ENCODE measurements at regions not wholly inside any gene's neighbourhood (a gene's known extent, or its start where the extent isn't known, plus 50 kb on each side); places are given as distances from the start of the nearest gene placed in this dataset.

DNA sequence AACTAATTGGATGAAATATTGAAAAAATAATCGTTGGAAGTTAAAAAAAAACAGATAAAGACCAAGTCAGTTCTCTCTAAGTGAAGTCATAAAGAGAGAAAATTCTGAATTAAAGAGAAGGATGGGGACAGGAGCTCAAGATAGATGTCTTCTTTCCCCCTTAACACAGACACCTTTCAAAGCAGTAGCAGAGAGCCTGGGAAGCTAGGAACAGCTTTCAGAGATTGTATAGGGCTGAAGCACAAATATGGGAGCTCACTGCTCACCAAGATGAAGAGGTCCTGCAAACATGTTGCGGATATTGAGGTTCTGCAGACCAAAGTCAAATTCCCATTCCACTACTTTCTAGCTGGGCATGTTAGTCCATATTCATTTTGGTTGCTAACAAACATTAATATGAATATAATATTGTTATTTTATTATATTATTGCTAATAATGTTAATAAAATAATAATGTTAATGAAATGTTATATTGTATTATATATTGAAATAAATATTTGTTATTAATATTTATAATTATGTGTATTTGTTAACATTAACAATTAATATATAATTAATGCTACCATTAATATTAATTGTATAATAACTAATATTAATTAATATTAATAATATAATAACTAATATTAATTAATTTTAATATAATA is 319.1 kb downstream of the OXSM start:
- Histone ChIP-seq H3K4me2 (ENCODE audit: low read length) (no peak overlapping the region), H3K9me2 (replicated peaks; ENCODE audit: low read length) (no peaks in the 10 kb centered on the region), H3K27ac (ENCODE audit: low read length) (no peak overlapping the region), H3K36me3 (ENCODE audit: low read depth, low read length) (no peaks in the 10 kb centered on the region), H2AFZ (ENCODE audit: low read length) (no peak overlapping the region), H3K9ac (ENCODE audit: low read length) (no peak overlapping the region), H3K9me3 (ENCODE audit: low read length) (peaks cover 38% of the 10 kb centered on the region), H3F3A (ENCODE audit: low read length, unreplicated experiment) (no peaks in the 10 kb centered on the region), H3K27me3 (ENCODE audit: low read length) (no peaks in the 10 kb centered on the region), H3K4me1 (ENCODE audit: insufficient read depth, low read length) (no peaks in the 10 kb centered on the region), H4K20me1 (ENCODE audit: low read length) (no peaks in the 10 kb centered on the region), H3K79me2 (ENCODE audit: low read length) (no peaks in the 10 kb centered on the region), H3K4me3 (ENCODE audit: low read length) (no peak overlapping the region)
- intact Hi-C loops (cut with micrococcal nuclease) = no loop called here
- no peak for DNase-seq
- ChIA-PET CTCF (no interaction called here), POLR2A (ENCODE audit: unreplicated experiment) (no interaction called here)
- no peak for TF ChIP-seq EZH2 (IDR thresholded peaks at IDR 0.05; ENCODE audit: low read length, unreplicated experiment)
- no peak for TF ChIP-seq EZH2phosphoT487 (IDR thresholded peaks at IDR 0.05; ENCODE audit: borderline replicate concordance, low read length)
- TF ChIP-seq, protein P1, sequence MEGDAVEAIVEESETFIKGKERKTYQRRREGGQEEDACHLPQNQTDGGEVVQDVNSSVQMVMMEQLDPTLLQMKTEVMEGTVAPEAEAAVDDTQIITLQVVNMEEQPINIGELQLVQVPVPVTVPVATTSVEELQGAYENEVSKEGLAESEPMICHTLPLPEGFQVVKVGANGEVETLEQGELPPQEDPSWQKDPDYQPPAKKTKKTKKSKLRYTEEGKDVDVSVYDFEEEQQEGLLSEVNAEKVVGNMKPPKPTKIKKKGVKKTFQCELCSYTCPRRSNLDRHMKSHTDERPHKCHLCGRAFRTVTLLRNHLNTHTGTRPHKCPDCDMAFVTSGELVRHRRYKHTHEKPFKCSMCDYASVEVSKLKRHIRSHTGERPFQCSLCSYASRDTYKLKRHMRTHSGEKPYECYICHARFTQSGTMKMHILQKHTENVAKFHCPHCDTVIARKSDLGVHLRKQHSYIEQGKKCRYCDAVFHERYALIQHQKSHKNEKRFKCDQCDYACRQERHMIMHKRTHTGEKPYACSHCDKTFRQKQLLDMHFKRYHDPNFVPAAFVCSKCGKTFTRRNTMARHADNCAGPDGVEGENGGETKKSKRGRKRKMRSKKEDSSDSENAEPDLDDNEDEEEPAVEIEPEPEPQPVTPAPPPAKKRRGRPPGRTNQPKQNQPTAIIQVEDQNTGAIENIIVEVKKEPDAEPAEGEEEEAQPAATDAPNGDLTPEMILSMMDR (conservative IDR thresholded peaks at IDR 0.05; ENCODE audit: low read depth, low read length) = no peak
- ATAC-seq = no peak
- no TSS peak for BruUV-seq (replicated peaks)

GRCh38 chr3:26114851-26115250 is 325.0 kb downstream of the OXSM start:
- POLR2A ChIA-PET (ENCODE audit: unreplicated experiment) = no interaction called here
- ATAC-seq = no peak

GRCh38 chr3:26118165-26118564 is 328.3 kb downstream of the OXSM start:
- no peaks in the 10 kb centered on the region for H3K27me3 ChIP-seq (ENCODE audit: low read length)
- H3K36me3 ChIP-seq (ENCODE audit: low read depth, low read length) = no peaks in the 10 kb centered on the region
- H3K79me2 ChIP-seq (ENCODE audit: low read length) = no peaks in the 10 kb centered on the region
- H3K4me2 ChIP-seq (ENCODE audit: low read length) = no peak overlapping the region
- H3K4me3 ChIP-seq (ENCODE audit: low read length) = no peak overlapping the region
- intact Hi-C loops (cut with micrococcal nuclease) = loop anchor here (5.0 kb wide), 1 partner anchor 276 kb away; no protein-coding TSS in a partner anchor
- CTCF ChIA-PET = no interaction called here
- no peaks in the 10 kb centered on the region for H3K4me1 ChIP-seq (ENCODE audit: insufficient read depth, low read length)
- H4K20me1 ChIP-seq (ENCODE audit: low read length) = no peaks in the 10 kb centered on the region
- H3K9me2 ChIP-seq (replicated peaks; ENCODE audit: low read length) = no peaks in the 10 kb centered on the region
- POLR2A ChIA-PET (ENCODE audit: unreplicated experiment) = no interaction called here
- ATAC-seq = no peak
- no peaks in the 10 kb centered on the region for H3F3A ChIP-seq (ENCODE audit: low read length, unreplicated experiment)
- no peak overlapping the region for H3K27ac ChIP-seq (ENCODE audit: low read length)
- no peak overlapping the region for H3K9ac ChIP-seq (ENCODE audit: low read length)
- peaks cover 33% of the 10 kb centered on the region for H3K9me3 ChIP-seq (ENCODE audit: low read length)
- TF ChIP-seq, protein P1 (conservative IDR thresholded peaks at IDR 0.05; ENCODE audit: low read depth, low read length) = peak; percentile 18; the same call in 1 of the 2 replicates
- no peak for TF ChIP-seq EZH2 (IDR thresholded peaks at IDR 0.05; ENCODE audit: low read length, unreplicated experiment)
- no TSS peak for BruUV-seq (replicated peaks)
- DNase-seq = no peak
- no peak overlapping the region for H2AFZ ChIP-seq (ENCODE audit: low read length)

More at GRCh38 chr3:26114851-26115250, 325.0 kb downstream of the OXSM start:
- no peaks in the 10 kb centered on the region for H3F3A ChIP-seq (ENCODE audit: low read length, unreplicated experiment)
- no peaks in the 10 kb centered on the region for H3K9me2 ChIP-seq (replicated peaks; ENCODE audit: low read length)
- peaks cover 38% of the 10 kb centered on the region for H3K9me3 ChIP-seq (ENCODE audit: low read length)
- H3K27me3 ChIP-seq (ENCODE audit: low read length) = no peaks in the 10 kb centered on the region
- no peaks in the 10 kb centered on the region for H3K36me3 ChIP-seq (ENCODE audit: low read depth, low read length)
- no peaks in the 10 kb centered on the region for H3K4me1 ChIP-seq (ENCODE audit: insufficient read depth, low read length)
- intact Hi-C loops (cut with micrococcal nuclease) = loop anchor here (5.0 kb wide), 1 partner anchor 273 kb away; no protein-coding TSS in a partner anchor
- no peak overlapping the region for H3K4me3 ChIP-seq (ENCODE audit: low read length)
- TF ChIP-seq EZH2 (IDR thresholded peaks at IDR 0.05; ENCODE audit: low read length, unreplicated experiment) = no peak
- TF ChIP-seq EZH2phosphoT487 (IDR thresholded peaks at IDR 0.05; ENCODE audit: borderline replicate concordance, low read length) = no peak
- TF ChIP-seq, protein P1 (conservative IDR thresholded peaks at IDR 0.05; ENCODE audit: low read depth, low read length) = no peak
- no peaks in the 10 kb centered on the region for H3K79me2 ChIP-seq (ENCODE audit: low read length)
- no peak overlapping the region for H3K27ac ChIP-seq (ENCODE audit: low read length)
- H2AFZ ChIP-seq (ENCODE audit: low read length) = no peak overlapping the region
- CTCF ChIA-PET = no interaction called here
- no peak for DNase-seq
- no peak overlapping the region for H3K4me2 ChIP-seq (ENCODE audit: low read length)
- no TSS peak for BruUV-seq (replicated peaks)
- no peak overlapping the region for H3K9ac ChIP-seq (ENCODE audit: low read length)
- H4K20me1 ChIP-seq (ENCODE audit: low read length) = no peaks in the 10 kb centered on the region
